NCI-H748 treated with DMSO at 0.1 percent for 48 hours (cell line): ENCODE measurements at regions not wholly inside any gene's neighbourhood (a gene's known extent, or its start where the extent isn't known, plus 50 kb on each side); places are given as distances from the start of the nearest gene placed in this dataset.

Experiments
- DNase-seq: peaks from one replicate; lab custom pipeline; 2025; lab: John Stamatoyannopoulos, UW

DNA sequence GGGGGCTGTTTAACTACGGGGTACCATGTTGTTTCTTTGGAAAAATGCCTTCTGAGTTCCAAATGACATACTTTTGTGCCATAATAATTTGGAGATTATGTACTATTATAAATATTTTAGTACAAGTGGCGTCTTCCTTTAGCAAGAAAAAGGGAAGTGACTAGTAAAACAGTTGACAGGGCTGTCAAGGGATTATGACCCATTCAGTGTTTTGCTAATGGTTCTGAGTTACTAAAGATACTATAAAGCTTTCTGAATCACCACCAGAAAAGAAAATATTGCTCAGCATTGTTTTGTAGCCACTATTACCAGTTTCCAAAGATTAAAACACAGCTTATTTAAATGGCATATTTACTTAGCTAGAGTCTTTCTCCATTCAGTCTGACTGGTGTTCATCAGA is 334.9 kb downstream of the SNAPC1 start:
- no peak for DNase-seq

DNA sequence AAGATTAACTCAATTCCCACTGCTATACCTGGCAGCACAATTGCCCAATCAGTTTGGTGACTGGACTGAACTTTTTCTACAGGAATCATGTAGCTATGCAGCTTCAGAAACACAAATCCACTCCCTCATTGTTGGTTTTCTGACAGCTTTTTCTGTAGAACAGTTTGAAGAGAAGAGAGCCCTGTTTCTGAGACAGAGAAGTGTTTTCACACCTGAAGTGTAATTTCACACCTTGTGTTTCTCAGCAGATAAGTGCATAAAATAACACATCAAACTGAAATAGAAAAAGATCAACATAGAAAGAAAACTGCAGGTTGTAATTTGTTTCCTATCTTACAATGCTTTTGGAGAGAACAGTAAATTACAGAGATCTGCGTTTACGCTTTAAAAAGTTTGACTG is 335.6 kb downstream of the SNAPC1 start:
- DNase-seq: no peak

GRCh38 chr14:62098357-62098756 is 336.1 kb downstream of the SNAPC1 start:
- no peak for DNase-seq

- no peak for DNase-seq
Observed at GRCh38 chr14:62099091-62099490, 336.9 kb downstream of the SNAPC1 start.

DNA sequence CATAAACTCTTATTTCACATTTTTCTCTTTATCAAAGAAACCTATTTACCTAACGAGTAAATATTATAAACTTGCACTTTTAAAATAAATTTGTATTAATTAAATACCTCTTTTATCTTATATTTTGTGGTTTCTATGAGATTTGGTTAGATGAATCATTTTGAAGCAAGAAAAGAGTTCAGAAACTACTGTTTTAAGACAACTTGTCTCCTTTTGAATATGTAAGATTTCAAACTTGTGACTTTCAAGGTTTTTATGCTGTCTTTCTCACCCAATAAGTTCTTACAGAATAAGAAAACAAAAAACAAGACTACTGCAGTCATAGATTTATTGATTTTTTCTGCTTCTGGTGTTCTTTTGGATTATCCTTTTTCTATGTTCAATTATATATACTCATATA is 339.0 kb downstream of the SNAPC1 start:
- DNase-seq: no peak

- no peak for DNase-seq
Observed at GRCh38 chr14:62101673-62102348, 339.6 kb downstream of the SNAPC1 start.

- DNase-seq: no peak
Observed at GRCh38 chr14:62102349-62102725, 340.1 kb downstream of the SNAPC1 start.

GRCh38 chr14:62103464-62103863 is 341.2 kb downstream of the SNAPC1 start:
- DNase-seq: peak; percentile 55

DNA sequence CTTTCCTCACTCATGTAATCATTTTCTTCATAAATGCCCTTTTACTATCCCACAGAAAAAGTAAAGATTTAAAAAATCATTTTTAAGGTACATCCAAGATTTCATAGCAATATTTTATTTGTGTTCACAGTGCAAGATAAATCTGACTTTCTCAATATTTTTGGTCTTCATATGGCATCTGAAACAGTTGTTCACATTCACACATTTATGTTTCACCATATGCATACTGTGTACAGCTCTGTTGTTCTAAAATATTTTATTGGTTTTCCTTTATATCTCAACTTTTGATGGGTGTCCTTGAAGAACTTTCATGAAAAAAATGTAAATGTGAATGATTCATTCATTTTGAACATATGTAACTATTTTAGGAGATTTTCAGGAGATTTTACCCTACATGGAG is 348.7 kb downstream of the SNAPC1 start:
- DNase-seq: no peak

DNA sequence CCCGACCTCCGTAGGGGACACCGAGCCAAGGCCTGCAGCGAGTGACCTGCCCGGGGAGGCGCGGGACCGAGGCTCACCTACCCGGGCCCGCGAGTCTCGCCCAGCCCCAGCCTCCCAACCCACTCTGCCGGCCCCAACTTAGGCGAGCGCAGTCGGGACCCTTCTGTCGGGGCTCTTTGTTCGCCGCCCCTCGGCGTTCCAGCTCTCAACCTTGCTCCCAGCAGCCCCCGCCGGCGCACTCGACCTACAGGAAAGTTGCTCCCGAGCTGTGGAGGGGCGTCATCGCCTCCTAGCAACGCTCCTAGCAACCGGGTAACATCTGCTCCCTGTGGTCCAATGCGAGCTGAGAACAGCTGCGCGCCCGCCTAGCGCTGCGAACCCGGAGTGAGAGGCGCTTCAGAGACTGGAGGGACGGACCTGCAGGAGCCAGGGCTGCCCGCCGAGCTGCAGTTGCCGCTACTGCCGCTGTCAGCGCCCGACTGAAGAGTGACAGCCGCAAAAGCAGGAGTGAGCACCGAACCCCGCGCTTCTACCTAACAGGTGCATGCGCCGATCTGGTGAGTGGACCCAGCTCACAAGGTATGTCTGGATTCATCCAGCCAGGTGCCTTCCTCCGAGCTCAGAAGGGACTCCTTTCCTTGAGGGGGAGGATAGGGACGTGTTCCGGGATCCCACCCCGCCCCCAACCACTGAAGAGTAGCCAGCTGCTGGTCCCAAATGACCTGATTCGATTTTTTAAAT is 355.0 kb downstream of the SNAPC1 start:
- DNase-seq: peak; percentile 90

DNA sequence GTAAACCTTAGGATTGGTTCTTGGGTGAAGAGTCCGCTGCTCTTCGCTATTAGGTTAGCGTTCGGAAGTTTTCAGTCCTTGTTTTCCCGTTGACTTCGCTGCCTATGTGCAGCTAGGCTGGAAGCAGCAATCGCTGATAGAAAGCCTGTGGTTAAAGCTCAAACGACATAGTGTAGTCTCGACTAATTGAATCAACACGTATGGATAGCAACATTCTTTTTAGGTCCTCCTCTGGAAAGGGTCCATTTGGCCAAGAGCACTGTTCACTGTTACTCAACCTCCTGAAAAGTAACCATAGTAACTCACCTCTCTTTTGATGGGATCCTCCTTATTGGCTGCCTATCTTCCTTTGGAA is 355.5 kb downstream of the SNAPC1 start:
- DNase-seq: peak; percentile 66

DNA sequence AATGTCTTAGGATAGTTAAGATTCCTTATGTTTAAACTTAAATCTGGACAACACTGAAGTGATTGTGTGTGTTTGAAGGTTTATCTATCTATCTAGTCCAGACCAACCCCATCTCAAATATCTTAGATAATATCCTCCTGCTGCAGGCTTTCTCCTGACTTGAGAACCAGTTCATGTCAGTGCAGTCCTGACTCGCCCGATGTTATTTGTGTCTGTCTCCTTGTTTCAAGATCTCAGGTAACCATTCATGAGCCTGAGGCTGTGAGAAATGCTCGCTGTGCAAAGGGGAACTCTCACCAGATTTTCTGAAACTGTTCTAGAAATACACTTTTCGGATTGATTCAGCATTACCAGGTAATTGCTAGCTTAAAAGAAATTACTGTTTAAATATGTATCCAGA is 356.2 kb downstream of the SNAPC1 start:
- no peak for DNase-seq

DNA sequence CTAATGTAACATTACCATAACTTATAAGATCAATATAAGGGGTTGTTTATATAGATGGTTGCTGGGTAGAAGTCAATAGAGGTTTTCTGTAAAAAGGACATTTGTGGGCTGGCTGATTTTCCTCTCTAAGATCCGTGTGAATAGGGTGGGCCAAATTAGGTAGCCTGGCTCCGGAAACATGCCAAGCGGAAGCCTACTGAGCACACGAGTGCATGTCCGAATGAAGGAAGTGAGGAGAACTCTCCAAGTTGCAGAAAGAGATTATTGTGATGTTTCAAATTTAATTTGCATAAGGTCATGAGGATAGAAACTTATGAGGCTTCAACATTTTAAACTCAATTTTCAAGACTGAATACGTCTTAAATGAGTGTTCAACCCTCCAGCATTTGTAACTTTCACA is 356.7 kb downstream of the SNAPC1 start:
- no peak for DNase-seq

DNA sequence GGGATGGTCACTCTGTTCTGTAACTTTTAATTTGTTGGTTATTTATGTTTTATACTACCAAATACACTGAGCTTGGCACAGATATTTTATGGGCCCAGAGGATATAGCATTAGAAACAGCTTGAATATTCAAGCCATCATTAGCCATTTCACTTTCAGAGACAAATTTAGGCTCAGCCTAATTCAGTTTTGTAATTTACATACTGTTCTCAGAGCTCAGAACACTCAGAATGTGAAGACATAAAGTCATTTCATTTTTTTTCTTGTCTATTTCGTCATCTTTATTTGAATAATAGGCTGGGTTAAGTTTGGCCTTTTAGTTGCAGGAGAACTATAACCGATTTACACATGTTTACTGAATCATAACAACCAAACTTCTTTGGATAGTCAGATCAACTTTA is 361.7 kb downstream of the SNAPC1 start:
- DNase-seq: no peak

DNA sequence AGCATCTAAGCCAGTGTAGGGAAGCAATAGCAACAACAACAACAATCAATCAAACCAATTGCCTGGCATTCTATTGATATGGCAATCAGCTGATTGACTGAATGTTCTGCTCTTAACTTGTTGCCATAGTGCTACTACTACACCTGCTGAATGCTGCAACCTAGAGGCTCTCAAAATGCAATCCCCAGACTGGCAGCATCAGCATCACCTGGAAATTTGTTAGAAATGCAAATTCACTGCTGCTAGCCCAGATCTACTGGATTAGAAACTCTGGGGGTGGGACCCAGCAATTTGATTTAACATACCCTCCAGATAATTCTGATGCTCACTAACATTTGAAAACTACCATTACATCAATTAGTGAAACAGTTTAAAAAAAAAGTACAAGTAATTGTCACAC is 363.6 kb downstream of the SNAPC1 start:
- no peak for DNase-seq

- peak; percentile 65 for DNase-seq
Observed at GRCh38 chr14:62126879-62127478, 364.8 kb downstream of the SNAPC1 start.

DNA sequence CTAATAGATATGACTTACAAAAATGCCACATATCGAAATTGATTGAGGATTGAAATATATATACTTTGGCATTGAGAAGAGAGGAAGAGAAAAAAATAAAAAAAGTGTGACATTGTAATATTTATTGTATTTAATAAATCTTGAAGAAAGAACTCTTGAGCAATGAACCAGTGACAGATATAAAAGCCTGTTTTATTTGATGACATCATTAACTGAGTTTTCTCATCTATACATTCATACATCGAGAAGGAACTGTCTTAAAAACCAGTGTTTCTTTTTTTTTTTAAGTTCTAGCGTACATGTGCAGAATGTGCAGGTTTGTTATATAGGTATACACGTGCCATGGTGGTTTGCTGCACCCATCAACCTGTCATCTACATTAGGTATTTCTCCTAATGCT is 368.2 kb downstream of the SNAPC1 start:
- no peak for DNase-seq

DNA sequence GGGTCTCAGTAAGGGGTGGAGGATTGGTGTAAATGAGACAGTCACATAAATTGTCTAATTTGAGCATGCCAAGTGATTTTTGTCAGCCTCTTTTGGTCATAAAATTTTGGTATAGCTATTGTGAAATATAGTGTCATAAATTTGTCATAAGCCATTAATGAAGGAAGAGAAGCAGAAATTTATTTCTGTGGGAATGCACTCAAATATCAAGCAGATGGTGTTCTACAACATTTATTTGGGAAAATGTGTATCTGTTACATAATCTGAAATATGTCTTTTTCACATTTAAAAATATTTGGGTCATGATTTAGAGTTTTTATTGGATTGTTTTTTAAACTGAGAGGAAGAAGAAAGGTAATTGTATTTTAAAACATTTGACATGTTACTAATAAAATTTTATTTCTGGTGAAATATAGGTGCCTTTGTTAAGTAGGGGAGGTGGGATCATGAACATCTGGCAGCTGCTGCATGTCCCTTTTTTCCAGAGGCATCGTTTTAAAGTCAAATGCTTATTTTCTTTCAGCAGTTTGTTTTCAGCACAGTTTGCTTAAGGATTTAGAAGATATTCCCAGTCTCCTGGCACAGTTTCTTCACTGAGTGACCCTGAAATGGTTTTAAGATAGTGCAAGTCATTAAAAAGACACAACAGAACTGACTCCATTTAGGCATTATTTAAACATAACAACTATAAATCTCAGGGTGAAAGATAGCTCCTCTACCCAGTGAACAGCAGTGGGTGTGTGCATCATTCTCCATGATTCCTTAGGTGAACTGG is 371.7 kb downstream of the SNAPC1 start:
- no peak for DNase-seq

DNA sequence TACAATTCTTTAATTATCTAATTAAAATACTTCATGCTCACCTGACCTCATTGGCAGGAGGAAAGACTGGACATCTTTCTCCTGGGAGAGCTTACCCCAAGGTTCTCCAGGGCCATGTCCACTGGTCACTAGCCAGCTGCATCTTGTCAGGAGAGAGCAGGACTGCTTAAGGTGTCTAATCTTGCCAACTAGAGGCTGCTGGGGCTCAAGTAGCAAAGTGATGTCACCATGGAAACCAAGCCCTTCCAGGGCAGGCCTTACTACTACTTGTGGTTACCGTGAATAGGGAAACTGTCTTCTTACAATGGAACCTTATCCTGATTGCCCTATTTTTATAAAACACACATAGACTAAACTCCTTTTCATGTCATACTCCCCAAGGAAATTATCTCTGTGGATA is 376.4 kb downstream of the SNAPC1 start:
- no peak for DNase-seq

GRCh38 chr14:62141139-62141538 is 378.9 kb downstream of the SNAPC1 start:
- no peak for DNase-seq

DNA sequence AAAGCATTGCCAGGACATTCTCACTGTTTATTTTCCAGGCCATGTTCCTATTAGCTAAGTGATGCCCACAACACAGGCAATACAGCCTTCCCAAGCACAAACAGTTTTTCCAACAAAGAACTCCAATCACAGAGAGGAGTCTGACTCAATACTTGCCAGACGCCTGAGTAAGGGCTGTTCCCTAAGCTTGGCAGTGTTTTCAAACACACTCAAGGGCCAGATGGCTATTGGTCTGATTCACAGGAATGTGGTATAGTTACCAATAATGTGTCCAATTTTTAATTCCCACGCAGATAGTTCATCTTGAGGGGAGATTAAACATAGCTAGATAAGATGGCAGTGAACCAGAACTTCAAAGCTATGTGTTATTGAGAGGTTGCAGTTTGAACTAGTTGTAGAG is 381.0 kb downstream of the SNAPC1 start:
- DNase-seq: no peak

- DNase-seq: no peak
Observed at GRCh38 chr14:62144863-62145262, 382.6 kb downstream of the SNAPC1 start.

- DNase-seq: no peak
Observed at GRCh38 chr14:62146030-62146429, 383.8 kb downstream of the SNAPC1 start.
